DOHH2 (cell line): ENCODE measurements at regions not wholly inside any gene's neighbourhood (a gene's known extent, or its start where the extent isn't known, plus 50 kb on each side); places are given as distances from the start of the nearest gene placed in this dataset.

Experiments
- CTCF ChIP-seq: fragments of 200-600 bp; sonication (generic); IDR thresholded peaks from one replicate; pipeline ENCODE4 v1.5.1; 2014; ENCODE audit warnings: antibody characterized with exemption, mild to moderate bottlenecking, low read depth, low read length; ENCODE audit not compliant: poor library complexity, severe bottlenecking
- EZH2phosphoT487 ChIP-seq: fragments of 200-600 bp; sonication (generic); IDR thresholded peaks from 2 replicates; pipeline ENCODE4 v1.6.1; 2017; ENCODE audit warnings: borderline replicate concordance, mild to moderate bottlenecking, antibody characterized with exemption, low read length, moderate library complexity, mixed read lengths

GRCh38 chr7:10343108-10343507, 630.6 kb upstream of the PHF14 start:
- TF ChIP-seq EZH2phosphoT487: no peak
- no peak for TF ChIP-seq CTCF
